T-cell (primary cell): ENCODE measurements at regions not wholly inside any gene's neighbourhood (a gene's known extent, or its start where the extent isn't known, plus 50 kb on each side); places are given as distances from the start of the nearest gene placed in this dataset.
"Not testable (repeated sequence)": the region's sequence is repeated elsewhere in the genome, so short reads cannot be mapped to it uniquely, and the experiment has no call there.

ENCODE experiments used
- ATAC-seq, 4 experiments: fragments of 200-7000 bp in 3 of 4; fragments of 150-1000 bp in 1 of 4; cut with Tn5 transposase; replicated peaks in 1 of 4; 1 replicate in 3 of 4; 2 replicates in 1 of 4; pipeline ENCODE4 v1.10.0; 2021; ENCODE audit warnings: moderate library complexity in 3 of 4, mild to moderate bottlenecking in 2 of 4, moderate number of reproducible peaks in 1 of 4
- CTCF ChIA-PET, 2 donors: fragments of 300-600 bp; sonication (Branson Sonifier 250); formaldehyde crosslinking; loops; one replicate each; lab custom pipeline; 2022; ENCODE audit warnings: antibody characterized with exemption in 2 of 2; lab: Charles Lee
- POLR2A ChIA-PET, 2 donors: fragments of 300-600 bp; sonication (Branson Sonifier 250); formaldehyde crosslinking; loops; one replicate each; lab custom pipeline; 2022; ENCODE audit warnings: antibody characterized with exemption in 2 of 2; lab: Charles Lee
- DNase-seq, 35 experiments: peaks; one replicate each; pipeline versions ENCODE4 v3.0.0 to v3.0.0-alpha.2; 2013 to 2023
- H3K27ac ChIP-seq: one replicate; pipeline ENCODE4 v1.5.1; 2013; ENCODE audit warnings: low read length
- H3K27me3 ChIP-seq, 2 experiments: replicated peaks in 1 of 2; 1 replicate in 1 of 2; 2 replicates in 1 of 2; pipeline versions ENCODE4 v1.6.1 to v1.7.0; 2013; ENCODE audit warnings: low read length in 1 of 2, mixed read lengths in 1 of 2; ENCODE audit not compliant: control insufficient read depth in 2 of 2, insufficient read depth in 2 of 2; ENCODE audit errors: extremely low read depth in 1 of 2
- H3K36me3 ChIP-seq, 2 donors: 1 replicate in 1 of 2; 2 replicates in 1 of 2; pipeline versions ENCODE4 v1.6.1 to v1.7.0; 2013; ENCODE audit warnings: low read length in 1 of 2; ENCODE audit not compliant: control insufficient read depth in 2 of 2, insufficient read depth in 1 of 2; ENCODE audit errors: extremely low read depth in 1 of 2
- H3K4me1 ChIP-seq, 2 experiments: 1 replicate in 1 of 2; 2 replicates in 1 of 2; pipeline versions ENCODE4 v1.6.1 to v1.7.0; 2013; ENCODE audit warnings: low read length in 2 of 2, mixed read lengths in 1 of 2; ENCODE audit not compliant: insufficient read depth in 2 of 2, control insufficient read depth in 1 of 2; ENCODE audit errors: extremely low read depth in 1 of 2
- H3K4me3 ChIP-seq, 2 donors: 1 replicate in 1 of 2; 2 replicates in 1 of 2; pipeline versions ENCODE4 v1.5.1 to v1.7.0; 2013; ENCODE audit warnings: mild to moderate bottlenecking in 2 of 2, low read length in 1 of 2, moderate library complexity in 1 of 2; ENCODE audit not compliant: control insufficient read depth in 1 of 2; ENCODE audit errors: extremely low read depth in 1 of 2
- H3K9me3 ChIP-seq: 2 replicates; pipeline ENCODE4 v1.7.0; 2013
- H3K27ac Mint-ChIP-seq, 2 donors: one replicate each; pipeline ENCODE4 v1.8.0; 2020 to 2021; ENCODE audit warnings: mild to moderate bottlenecking in 2 of 2, mixed read lengths in 2 of 2
- H3K27me3 Mint-ChIP-seq, 2 donors: one replicate each; pipeline ENCODE4 v1.8.0; 2021 to 2022; ENCODE audit warnings: mixed read lengths in 2 of 2
- H3K36me3 Mint-ChIP-seq: one replicate; pipeline ENCODE4 v1.8.0; 2021; ENCODE audit warnings: mixed read lengths
- H3K4me1 Mint-ChIP-seq, 3 donors: one replicate each; pipeline ENCODE4 v1.8.0; 2020 to 2022; ENCODE audit warnings: mixed read lengths in 3 of 3, mild to moderate bottlenecking in 1 of 3
- H3K4me3 Mint-ChIP-seq, 3 donors: one replicate each; pipeline ENCODE4 v1.8.0; 2020 to 2022; ENCODE audit warnings: mild to moderate bottlenecking in 3 of 3, mixed read lengths in 3 of 3, moderate library complexity in 3 of 3
- H3K9me3 Mint-ChIP-seq, 3 donors: one replicate each; pipeline ENCODE4 v1.8.0; 2020 to 2022; ENCODE audit warnings: mixed read lengths in 3 of 3
- WGBS: methylation state at CpG from one replicate; pipeline ENCODE4 v1.1.5; 2013; ENCODE audit warnings: missing lambda C conversion rate; ENCODE audit not compliant: insufficient coverage; 5-methylcytosine and 5-hydroxymethylcytosine counted together

GRCh38 chr16:10297341-10298006, 88.4 kb upstream of the ATF7IP2 start:
- POLR2A ChIA-PET, result no interaction called here
- H3K27ac Mint-ChIP-seq, result no peak overlapping the region
- no peak overlapping the region for H3K4me3 Mint-ChIP-seq
- Histone ChIP-seq H3K4me3 (no peak overlapping the region), H3K27me3 (no peaks in the 10 kb centered on the region), H3K27ac (no peak overlapping the region), H3K9me3 (no peaks in the 10 kb centered on the region), H3K4me1 (no peaks in the 10 kb centered on the region), H3K36me3 (no peaks in the 10 kb centered on the region)
- DNase-seq (peak in 2 of 35 experiments; percentile 0 to 15), ATAC-seq (no peak)
- H3K9me3 Mint-ChIP-seq, result peaks cover 9 to 14% (median 12%) of the 10 kb centered on the region in 3 donors
- H3K36me3 Mint-ChIP-seq, result peaks cover 11% of the 10 kb centered on the region
- H3K4me1 Mint-ChIP-seq, result peaks cover 0 to 3% (median 0%) of the 10 kb centered on the region in 3 donors
- CTCF ChIA-PET, result no interaction called here
- H3K27me3 Mint-ChIP-seq, result peaks cover 9 to 13% of the 10 kb centered on the region in 2 donors
- WGBS, result 70% methylated on average over 2 of the region's 13 CpGs

DNA sequence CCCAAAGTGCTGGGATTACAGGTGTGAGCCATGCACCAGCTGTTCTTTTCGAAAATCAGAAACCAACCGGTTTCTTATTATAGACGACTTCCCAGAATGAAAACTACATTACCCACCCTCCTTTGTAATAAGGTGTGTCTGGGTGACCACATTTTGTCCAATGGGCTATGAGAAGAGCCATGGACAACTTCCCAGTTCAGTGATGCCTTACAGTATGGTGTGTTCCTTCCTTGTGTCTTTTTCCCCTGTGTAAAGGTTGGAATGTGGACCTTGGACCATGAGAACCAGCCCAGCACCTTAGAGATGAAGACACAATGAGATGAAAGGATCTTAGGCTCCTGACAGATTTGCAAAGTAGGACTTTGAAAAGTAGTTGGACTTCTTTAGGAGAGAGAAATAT, 85.0 kb upstream of the ATF7IP2 start:
- no peaks in the 10 kb centered on the region for H3K36me3 ChIP-seq
- no CpG with 5 or more reads among the region's 3 CpGs for WGBS
- H3K9me3 ChIP-seq, result no peaks in the 10 kb centered on the region
- H3K4me1 ChIP-seq, result no peaks in the 10 kb centered on the region
- no peak overlapping the region for H3K4me3 ChIP-seq
- no peak overlapping the region for H3K4me3 Mint-ChIP-seq
- H3K9me3 Mint-ChIP-seq, result no peaks in the 10 kb centered on the region
- H3K4me1 Mint-ChIP-seq, result peaks cover 0 to 3% (median 0%) of the 10 kb centered on the region in 3 donors
- no peak overlapping the region for H3K27ac Mint-ChIP-seq
- H3K36me3 Mint-ChIP-seq, result no peaks in the 10 kb centered on the region
- no peaks in the 10 kb centered on the region for H3K27me3 Mint-ChIP-seq
- ChIA-PET POLR2A (no interaction called here), CTCF (interaction anchor here in 1 of 2 donors (0.7 kb wide), 1 partner anchor 754 kb away, joined by 3 read pairs; no protein-coding TSS in a partner anchor)
- no peaks in the 10 kb centered on the region for H3K27me3 ChIP-seq
- no peak for DNase-seq
- H3K27ac ChIP-seq, result no peak overlapping the region
- no peak for ATAC-seq

GRCh38 chr16:10301547-10301946, 84.3 kb upstream of the ATF7IP2 start:
- H3K4me3 Mint-ChIP-seq, H3K27me3 ChIP-seq, H3K4me1 ChIP-seq, H3K36me3 ChIP-seq, H3K36me3 Mint-ChIP-seq, H3K27ac Mint-ChIP-seq, H3K4me1 Mint-ChIP-seq, POLR2A ChIA-PET, H3K9me3 Mint-ChIP-seq, ATAC-seq, H3K4me3 ChIP-seq, H3K9me3 ChIP-seq, DNase-seq, H3K27me3 Mint-ChIP-seq, H3K27ac ChIP-seq: not testable (repeated sequence)
- CTCF ChIA-PET, result interaction anchor here in 1 of 2 donors (0.7 kb wide), 1 partner anchor 753 kb away, joined by 3 read pairs; no protein-coding TSS in a partner anchor
- 100% methylated on average over 3 of the region's 6 CpGs for WGBS

- Mint-ChIP-seq H3K27ac (no peak overlapping the region), H3K4me3 (no peak overlapping the region), H3K9me3 (no peaks in the 10 kb centered on the region), H3K36me3 (no peaks in the 10 kb centered on the region), H3K4me1 (no peaks in the 10 kb centered on the region), H3K27me3 (no peaks in the 10 kb centered on the region)
- no peak overlapping the region for H3K27ac ChIP-seq
- no peaks in the 10 kb centered on the region for H3K36me3 ChIP-seq
- DNase-seq (no peak), ATAC-seq (no peak)
- H3K4me1 ChIP-seq, result no peaks in the 10 kb centered on the region
- H3K4me3 ChIP-seq, result no peak overlapping the region
- no CpG with 5 or more reads among the region's 4 CpGs for WGBS
- H3K27me3 ChIP-seq, result no peaks in the 10 kb centered on the region
- ChIA-PET CTCF (interaction anchor here in 1 of 2 donors (0.8 kb wide), 1 partner anchor 9 kb away, joined by 3 read pairs; no protein-coding TSS in a partner anchor), POLR2A (no interaction called here)
- H3K9me3 ChIP-seq, result no peaks in the 10 kb centered on the region
Measured at GRCh38 chr16:10305912-10306311, 79.9 kb upstream of the ATF7IP2 start.

- WGBS, result 67% methylated on average over 8 of the region's 15 CpGs
- Mint-ChIP-seq H3K27ac (no peak overlapping the region), H3K9me3 (no peaks in the 10 kb centered on the region), H3K27me3 (no peaks in the 10 kb centered on the region), H3K4me1 (no peaks in the 10 kb centered on the region), H3K36me3 (no peaks in the 10 kb centered on the region), H3K4me3 (no peak overlapping the region)
- ChIA-PET CTCF (interaction anchor here (0.6 to 1.3 kb wide), 4 partner anchors 10 to 1865 kb away, joined by 3 to 13 read pairs (median 6); no protein-coding TSS in a partner anchor), POLR2A (interaction anchor here in 1 of 2 donors (0.5 kb wide), 1 partner anchor 203 kb away, joined by 4 read pairs; no protein-coding TSS in a partner anchor)
- no peak overlapping the region for H3K4me3 ChIP-seq
- DNase-seq, result no peak
- no peak overlapping the region for H3K27ac ChIP-seq
- H3K9me3 ChIP-seq, result no peaks in the 10 kb centered on the region
- ATAC-seq, result no peak
- H3K4me1 ChIP-seq, result no peaks in the 10 kb centered on the region
- H3K27me3 ChIP-seq, result no peaks in the 10 kb centered on the region
- H3K36me3 ChIP-seq, result no peaks in the 10 kb centered on the region
Measured at GRCh38 chr16:10308305-10309193, 77.3 kb upstream of the ATF7IP2 start.

GRCh38 chr16:10309271-10309932, 76.5 kb upstream of the ATF7IP2 start:
- H3K4me3 ChIP-seq, result no peak overlapping the region
- Mint-ChIP-seq H3K36me3 (no peaks in the 10 kb centered on the region), H3K4me1 (no peaks in the 10 kb centered on the region), H3K27ac (no peak overlapping the region), H3K4me3 (no peak overlapping the region), H3K27me3 (no peaks in the 10 kb centered on the region), H3K9me3 (no peaks in the 10 kb centered on the region)
- ATAC-seq, result no peak
- H3K36me3 ChIP-seq, result no peaks in the 10 kb centered on the region
- no peaks in the 10 kb centered on the region for H3K27me3 ChIP-seq
- 83% methylated on average over 7 of the region's 11 CpGs for WGBS
- H3K9me3 ChIP-seq, result no peaks in the 10 kb centered on the region
- ChIA-PET POLR2A (no interaction called here), CTCF (interaction anchor here in 1 of 2 donors (1.3 kb wide), 1 partner anchor 9 kb away, joined by 3 read pairs; no protein-coding TSS in a partner anchor)
- H3K4me1 ChIP-seq, result no peaks in the 10 kb centered on the region
- no peak overlapping the region for H3K27ac ChIP-seq
- DNase-seq, result no peak
